RWPE1 (cell line): ENCODE measurements at regions not wholly inside any gene's neighbourhood (a gene's known extent, or its start where the extent isn't known, plus 50 kb on each side); places are given as distances from the start of the nearest gene placed in this dataset.

Experiments used
- CTCF ChIA-PET: fragments of 350-600 bp; sonication (Branson Sonifier 250); formaldehyde crosslinking; extraction: SDS; loops from one replicate; lab custom pipeline; 2021; lab: Yijun Ruan, JAX
- POLR2A ChIA-PET: fragments of 400-600 bp; formaldehyde crosslinking; extraction: SDS; loops from one replicate; lab custom pipeline; 2020; ENCODE audit warnings: antibody characterized with exemption; ENCODE audit not compliant: low non-redundant PET; lab: Yijun Ruan, JAX
- DNase-seq: peaks from one replicate; pipeline ENCODE4 v3.0.0; 2012; ENCODE audit warnings: low spot score
- H3K27ac ChIP-seq: fragments of 450-650 bp; 2 replicates; pipeline ENCODE4 v1.5.1; 2017
- TF ChIP-seq, protein P1 (sequence below): fragments of 450-650 bp; conservative IDR thresholded peaks from 2 replicates; pipeline ENCODE4 v1.5.1; 2017; ENCODE audit warnings: low read depth, mild to moderate bottlenecking

DNA sequence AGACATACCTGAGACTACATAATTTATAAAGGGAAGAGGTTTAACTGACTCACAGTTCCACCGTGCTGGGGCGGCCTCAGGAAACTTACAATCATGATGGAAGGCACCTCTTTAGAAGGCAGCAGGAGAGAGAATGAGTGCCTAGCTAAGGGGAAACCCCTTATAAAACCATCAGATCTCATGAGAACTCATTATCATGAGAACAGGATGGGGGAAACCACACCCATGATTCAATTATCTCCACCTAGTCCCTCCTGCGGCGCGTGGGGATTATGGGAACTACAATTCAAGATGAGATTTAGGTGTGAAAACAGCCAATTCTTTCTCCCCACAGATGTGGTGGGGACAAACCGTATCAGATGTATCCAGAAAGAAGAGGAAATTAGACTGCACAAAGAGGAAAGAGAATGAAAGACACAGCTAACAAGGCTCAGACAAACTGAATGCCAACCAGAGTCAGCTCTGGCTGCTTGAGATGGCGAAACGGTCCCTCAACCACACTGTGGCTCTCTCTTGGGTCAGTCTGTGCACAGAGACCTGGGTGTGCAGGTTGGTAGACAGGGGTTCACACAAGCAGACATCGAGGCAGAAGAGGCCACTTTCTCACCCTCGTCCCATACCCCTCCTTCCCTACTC lies 375.6 kb downstream of the SFMBT2 start:
- DNase-seq = no peak
- CTCF ChIA-PET = no interaction called here
- POLR2A ChIA-PET = no interaction called here

DNA sequence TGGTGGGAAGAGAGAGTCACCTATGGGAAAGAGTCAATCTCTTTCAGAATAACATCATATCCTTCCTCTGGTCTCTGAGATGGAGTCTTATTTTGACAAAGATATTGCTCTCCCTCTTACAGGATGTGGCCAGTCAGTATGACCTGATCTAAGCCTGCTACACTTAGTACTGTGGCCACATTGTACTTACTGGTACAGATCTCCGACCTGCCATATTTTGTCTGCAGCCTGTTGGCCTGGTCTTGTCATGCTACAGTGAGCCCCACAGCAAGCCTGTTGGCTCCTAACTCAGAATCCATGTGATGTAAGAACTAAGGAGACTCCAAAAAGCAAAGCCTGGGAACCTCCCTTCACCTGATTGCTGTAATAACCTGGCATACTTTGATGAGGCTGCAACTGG lies 377.8 kb downstream of the SFMBT2 start:
- TF ChIP-seq, protein P1, sequence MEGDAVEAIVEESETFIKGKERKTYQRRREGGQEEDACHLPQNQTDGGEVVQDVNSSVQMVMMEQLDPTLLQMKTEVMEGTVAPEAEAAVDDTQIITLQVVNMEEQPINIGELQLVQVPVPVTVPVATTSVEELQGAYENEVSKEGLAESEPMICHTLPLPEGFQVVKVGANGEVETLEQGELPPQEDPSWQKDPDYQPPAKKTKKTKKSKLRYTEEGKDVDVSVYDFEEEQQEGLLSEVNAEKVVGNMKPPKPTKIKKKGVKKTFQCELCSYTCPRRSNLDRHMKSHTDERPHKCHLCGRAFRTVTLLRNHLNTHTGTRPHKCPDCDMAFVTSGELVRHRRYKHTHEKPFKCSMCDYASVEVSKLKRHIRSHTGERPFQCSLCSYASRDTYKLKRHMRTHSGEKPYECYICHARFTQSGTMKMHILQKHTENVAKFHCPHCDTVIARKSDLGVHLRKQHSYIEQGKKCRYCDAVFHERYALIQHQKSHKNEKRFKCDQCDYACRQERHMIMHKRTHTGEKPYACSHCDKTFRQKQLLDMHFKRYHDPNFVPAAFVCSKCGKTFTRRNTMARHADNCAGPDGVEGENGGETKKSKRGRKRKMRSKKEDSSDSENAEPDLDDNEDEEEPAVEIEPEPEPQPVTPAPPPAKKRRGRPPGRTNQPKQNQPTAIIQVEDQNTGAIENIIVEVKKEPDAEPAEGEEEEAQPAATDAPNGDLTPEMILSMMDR = no peak
- POLR2A ChIA-PET = no interaction called here
- no peak overlapping the region for H3K27ac ChIP-seq
- CTCF ChIA-PET = no interaction called here
- DNase-seq = no peak

More for the DNA sequence above, 375.6 kb downstream of the SFMBT2 start:
- H3K27ac ChIP-seq = no peak overlapping the region
- TF ChIP-seq, protein P1 = no peak

DNA sequence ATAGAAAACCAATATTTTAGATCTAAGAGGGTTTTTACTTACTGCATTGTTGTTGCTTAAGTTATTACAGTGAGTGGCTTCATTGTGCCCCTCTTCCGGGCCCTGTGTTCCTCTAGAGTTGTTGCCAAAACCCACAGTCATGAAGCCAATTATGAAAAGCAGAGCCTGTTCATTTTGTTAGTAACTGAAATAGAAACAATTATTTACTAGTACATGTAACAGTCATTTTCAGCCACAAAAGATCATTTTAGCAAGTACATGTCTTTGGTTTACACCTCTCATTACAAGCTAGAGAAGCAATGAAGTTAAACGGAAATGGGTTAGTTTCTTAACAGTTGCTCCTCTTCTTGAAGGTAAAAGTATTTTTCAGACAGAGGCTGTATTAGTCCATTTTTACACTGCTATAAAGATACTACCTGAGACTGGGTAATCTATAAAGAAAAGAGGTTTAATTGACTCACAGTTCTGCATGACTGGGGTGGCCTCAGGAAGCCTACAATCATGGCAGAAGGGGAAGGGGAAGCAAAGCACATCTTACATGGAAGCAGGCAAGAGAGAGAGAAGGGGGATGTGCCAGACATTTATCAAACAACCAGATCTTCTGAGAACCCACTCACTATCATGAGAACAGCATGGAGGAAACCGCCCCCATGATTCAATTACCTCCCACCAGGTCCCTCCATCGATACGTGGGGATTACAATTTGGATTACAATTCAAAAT lies 380.5 kb downstream of the SFMBT2 start:
- ChIA-PET CTCF (no interaction called here), POLR2A (no interaction called here)
- TF ChIP-seq, protein P1 = no peak
- no peak overlapping the region for H3K27ac ChIP-seq
- DNase-seq = no peak

DNA sequence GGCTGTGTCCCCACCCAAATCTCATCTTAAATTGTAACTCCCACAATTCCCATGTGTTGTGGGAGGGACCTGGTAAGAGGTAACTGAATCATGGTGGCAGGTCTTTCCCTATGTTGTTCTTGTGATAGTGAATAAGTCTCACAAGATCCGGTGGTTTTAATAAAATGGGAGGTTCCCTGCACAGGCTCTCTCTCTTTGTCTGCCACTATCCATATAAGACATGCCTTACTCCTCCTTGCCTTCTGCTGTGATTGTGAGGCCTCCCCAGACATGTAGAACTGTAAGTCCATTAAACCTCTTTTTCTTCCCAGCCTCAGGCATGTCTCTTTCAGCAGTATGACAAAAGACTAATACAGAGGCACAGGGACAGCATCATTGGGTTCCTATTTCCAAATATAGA lies 381.2 kb downstream of the SFMBT2 start:
- ChIA-PET CTCF (no interaction called here), POLR2A (no interaction called here)
- TF ChIP-seq, protein P1 = no peak
- no peak for DNase-seq
- no peak overlapping the region for H3K27ac ChIP-seq

DNA sequence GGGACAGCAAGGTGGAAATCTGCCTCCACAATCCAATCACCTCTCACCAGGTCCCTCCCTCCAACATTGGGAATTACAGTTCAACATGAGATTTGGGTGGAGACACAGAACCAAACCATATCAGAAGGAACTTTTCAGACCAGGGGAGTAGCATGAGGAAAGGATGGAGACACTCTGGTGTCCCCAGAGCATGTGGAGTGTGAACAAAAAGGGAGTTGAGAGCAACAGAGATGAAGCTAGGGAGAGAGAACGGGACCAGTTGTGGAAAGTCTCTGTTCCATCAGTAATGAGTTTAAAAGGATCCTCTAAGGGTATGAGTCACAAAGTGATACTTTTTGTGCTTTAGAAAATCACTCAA lies 382.0 kb downstream of the SFMBT2 start:
- CTCF ChIA-PET = interaction anchor here (0.7 kb wide), 1 partner anchor 334 kb away, joined by 3 read pairs; no protein-coding TSS in a partner anchor
- DNase-seq = no peak
- TF ChIP-seq, protein P1 = no peak
- H3K27ac ChIP-seq = no peak overlapping the region
- POLR2A ChIA-PET = no interaction called here

DNA sequence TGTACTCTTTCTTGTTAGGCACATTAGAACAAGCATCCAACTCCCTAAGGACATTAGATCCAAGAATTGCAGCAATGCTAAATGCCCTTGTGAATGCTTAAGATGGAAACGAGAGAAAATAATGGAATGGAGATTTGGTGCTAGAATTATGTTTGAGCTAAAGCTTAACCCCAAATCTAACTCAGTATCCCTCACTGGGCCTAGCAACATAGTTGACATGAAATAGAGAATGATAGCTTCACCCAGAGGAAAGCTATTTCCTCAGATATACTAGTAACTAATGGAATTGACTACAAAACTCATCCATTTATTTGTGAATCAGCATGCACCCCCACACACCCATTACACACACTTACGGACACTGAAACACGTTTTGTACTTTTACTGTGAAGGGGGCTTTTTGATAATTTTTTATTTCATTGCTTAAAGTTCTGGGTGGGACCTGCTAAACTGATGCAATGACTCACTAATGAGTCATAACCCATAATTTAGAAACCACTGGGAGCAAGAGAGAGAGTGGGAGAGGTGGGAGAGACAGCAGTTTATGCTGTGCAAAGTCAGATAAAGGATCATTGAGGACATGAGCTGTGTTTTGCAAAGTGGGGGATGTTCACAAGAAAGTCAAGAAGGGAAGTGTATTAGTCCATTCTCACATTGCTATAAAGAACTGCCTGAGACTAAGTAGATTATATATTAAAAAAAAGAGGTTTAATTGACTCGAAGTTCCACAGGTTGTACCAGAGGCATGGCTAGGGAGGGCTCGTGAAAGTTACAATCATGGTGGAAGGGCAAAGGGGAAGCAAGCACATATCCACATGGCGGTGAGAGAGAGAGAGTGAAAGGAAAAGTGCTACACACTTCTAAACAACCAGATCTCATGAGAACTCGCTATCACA lies 382.7 kb downstream of the SFMBT2 start:
- POLR2A ChIA-PET = no interaction called here
- no peak overlapping the region for H3K27ac ChIP-seq
- TF ChIP-seq, protein P1 = no peak
- DNase-seq = peak; percentile 64
- CTCF ChIA-PET = interaction anchor here (0.7 kb wide), 1 partner anchor 334 kb away, joined by 3 read pairs; no protein-coding TSS in a partner anchor
